HG02884 (cell line): ENCODE measurements at regions not wholly inside any gene's neighbourhood (a gene's known extent, or its start where the extent isn't known, plus 50 kb on each side); places are given as distances from the start of the nearest gene placed in this dataset.
"Not testable (repeated sequence)": the region's sequence is repeated elsewhere in the genome, so short reads cannot be mapped to it uniquely, and the experiment has no call there.

Source experiments
- ATAC-seq: cut with Tn5 transposase; IDR thresholded peaks from one replicate; pipeline ENCODE4 v1.9.1; 2021; ENCODE audit warnings: mild to moderate bottlenecking, moderate library complexity; ENCODE audit not compliant: unreplicated experiment

DNA sequence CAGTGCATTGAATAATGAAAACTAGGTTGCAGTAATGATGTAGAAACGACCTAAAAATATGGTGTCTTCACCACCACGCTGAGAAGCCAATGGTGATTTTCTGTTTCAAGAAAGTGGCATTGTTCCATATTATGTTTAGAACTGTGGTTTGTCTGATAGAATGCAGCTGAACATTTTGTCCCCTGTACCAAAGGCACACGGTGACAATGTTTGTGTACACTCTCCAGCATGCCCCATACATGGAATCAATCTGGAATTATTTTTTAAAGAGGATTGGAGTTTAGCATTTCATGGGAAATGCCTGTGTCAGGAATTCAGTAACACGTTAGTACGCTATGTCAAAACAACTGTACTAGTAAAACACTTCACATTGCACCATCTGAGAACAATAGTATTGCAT lies 237.4 kb upstream of the AUTS2 start:
- no peak for ATAC-seq

DNA sequence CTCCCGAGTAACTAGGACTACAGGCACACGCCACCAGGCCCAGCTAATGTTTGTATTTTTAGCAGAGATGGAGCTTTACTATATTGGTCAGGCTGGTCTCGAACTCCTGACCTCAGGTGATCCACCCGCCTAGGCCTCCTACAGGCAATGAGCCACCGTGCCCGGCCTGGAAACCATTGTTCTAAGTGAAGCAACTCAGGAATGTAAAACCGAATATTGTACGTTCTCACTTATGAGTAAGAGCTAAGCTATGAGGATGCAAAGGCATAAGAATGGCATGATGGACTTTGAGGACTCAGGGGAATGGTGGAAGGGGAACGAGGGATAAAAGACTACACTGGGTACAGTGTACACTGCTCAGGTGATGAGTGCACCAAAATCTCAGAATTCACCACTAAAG lies 235.1 kb upstream of the AUTS2 start:
- no peak for ATAC-seq

DNA sequence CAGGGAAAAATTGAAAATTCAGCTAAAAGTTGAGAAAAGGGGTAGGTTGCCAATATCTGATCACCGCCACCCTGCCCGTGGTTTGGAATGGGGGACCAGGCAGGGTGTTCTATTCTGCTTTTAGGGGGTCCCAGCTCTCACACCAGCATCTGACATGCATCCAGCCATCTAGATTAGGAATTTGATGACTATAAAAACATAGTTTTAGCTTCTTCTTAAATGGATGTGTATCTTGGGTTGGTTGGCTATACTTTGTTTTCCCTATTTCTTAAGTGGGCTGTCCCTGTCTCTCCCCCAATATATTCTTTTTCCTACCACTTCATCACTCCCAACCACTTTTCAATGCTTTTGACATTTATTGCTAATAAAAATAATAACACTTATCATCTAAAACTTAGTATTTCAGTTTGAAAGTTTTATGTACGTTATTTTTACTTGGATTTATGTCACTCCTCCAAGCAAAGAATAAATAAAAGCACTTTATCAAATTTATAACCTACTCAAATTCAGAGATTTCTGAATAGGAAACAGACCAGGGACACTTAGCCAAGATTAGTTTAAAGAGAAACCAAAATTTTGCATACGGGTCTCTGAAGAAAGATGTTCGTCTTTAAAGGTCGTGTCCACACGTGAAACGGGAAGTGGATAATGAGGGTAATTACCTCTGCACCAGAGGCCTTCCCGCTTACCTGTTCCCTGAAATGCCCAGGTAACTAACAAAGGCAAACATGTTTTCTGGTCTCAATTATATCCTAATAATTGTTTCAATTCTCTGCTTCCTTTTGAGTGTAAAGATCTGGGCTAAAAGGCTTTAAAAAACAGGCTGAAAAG lies 233.2 kb upstream of the AUTS2 start:
- ATAC-seq, result no peak

DNA sequence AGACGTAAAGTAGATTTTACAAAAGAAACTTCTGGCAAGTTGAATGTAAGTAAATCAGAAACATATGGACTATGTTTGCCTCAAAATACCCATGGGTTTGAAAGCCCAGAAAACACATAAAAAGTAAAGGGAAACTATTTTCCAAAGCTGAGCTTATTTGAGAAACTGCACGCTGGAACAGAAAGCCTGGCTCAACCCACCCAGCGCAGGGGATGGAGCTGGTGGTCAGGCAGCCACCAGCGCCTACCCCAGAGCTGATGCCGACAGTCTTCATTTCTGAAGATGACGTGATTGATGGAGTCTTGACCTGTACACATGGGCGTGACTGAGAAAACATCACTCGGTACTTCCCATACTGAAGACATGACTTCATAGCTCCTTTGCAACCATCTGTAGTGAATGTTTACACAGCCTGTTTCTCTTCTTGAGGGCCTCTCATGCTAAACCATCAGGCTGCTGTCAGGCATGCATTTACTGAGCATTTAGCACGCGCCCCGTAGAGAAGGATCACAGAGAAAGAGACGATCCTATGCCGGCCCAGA lies 232.6 kb upstream of the AUTS2 start:
- ATAC-seq, result no peak

DNA sequence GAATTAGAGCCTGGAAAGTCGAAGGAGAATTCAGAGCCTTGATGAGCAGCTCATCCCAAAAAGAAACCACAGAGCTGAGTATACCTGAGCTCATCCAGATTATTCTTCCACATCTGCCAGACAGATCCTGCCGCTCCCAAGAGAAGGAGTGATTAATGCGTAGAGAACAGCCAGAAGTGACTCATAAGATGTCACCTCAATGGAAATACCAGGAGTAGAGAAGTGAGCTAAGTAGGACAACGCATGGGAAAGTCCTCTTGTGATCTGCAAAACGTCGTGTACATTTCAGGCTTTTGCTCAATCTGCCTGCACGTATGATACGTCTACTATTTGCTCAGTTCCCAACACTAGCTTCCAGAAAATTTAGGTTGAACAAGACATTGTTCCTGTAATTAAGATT lies 230.5 kb upstream of the AUTS2 start:
- no peak for ATAC-seq

DNA sequence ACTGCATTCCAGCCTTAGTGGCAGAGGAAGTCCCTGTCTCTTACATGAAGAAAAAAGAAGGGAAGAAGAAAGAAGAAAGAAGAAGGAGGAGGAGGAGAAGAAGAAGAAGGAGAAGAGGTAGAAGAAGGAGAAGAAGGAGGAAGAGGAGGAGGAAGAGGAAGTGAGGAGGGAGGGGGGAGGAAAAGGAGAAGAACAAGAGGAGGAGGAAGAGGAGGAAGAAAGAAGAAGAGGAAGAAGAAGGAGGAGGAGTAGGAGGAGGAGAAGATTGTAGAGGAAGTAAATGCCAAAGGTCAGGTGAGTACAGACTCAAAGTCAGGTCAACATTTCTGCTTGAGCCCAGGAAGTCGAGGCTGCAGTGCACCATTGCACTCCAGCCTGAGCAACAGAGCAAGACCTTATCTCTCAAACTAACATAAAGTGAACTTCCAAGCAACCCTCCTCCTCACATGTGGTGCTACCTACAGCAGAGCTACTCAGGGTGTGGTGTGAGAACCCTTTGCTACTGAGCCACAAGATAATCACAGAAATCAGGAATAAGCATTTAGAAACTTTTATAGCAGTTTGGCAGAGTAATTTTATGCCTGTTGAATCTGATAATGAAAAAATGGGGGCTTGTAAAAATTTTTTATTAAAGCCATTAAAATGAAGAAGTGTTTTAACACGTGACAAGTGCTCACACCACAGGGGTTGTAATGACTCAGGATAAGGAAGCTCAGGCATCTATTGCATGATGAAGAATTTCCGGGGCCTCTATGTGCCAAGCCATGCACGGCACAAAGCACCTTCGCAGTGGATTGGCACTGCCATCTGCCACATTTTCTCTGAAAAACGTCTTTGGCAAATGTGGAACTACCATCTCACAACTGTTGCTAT lies 224.9 kb upstream of the AUTS2 start:
- ATAC-seq, result no peak

DNA sequence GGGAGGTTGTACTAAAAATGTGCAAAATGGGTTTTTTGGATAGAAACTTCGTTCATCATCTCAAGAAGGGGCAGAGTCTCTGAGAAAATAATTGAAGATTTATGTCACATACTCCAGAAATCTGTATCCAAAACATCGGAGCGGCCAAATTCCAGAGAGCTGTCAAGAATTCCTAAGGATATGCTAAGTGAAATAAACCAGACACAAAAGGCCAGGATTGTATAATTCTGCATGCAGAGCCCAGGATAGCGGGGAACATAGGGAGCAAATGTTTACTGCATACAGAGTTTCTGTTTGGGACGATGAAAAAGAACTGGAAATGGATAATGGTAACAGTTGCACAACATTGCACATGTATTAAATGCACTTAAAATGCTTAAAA lies 224.2 kb upstream of the AUTS2 start:
- ATAC-seq, result no peak

DNA sequence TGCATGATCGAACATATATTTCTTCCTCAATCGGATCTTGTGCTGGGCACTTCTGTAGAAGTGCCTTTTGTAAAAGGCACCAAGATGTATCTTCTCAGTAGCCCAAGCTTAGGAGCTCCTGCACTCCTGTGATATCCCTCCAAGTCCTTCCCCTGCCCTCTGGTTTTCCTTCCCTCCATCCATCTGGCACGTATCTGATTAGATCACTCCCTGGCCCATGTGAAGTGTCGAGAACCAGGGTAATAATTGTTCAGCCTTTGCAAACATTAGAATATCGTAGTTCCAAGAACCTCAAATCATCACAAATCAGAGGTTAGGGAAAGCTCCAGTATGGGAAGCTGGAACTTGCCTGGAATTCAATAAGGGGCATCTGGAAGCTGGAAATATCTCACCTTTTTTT lies 221.1 kb upstream of the AUTS2 start:
- no peak for ATAC-seq

DNA sequence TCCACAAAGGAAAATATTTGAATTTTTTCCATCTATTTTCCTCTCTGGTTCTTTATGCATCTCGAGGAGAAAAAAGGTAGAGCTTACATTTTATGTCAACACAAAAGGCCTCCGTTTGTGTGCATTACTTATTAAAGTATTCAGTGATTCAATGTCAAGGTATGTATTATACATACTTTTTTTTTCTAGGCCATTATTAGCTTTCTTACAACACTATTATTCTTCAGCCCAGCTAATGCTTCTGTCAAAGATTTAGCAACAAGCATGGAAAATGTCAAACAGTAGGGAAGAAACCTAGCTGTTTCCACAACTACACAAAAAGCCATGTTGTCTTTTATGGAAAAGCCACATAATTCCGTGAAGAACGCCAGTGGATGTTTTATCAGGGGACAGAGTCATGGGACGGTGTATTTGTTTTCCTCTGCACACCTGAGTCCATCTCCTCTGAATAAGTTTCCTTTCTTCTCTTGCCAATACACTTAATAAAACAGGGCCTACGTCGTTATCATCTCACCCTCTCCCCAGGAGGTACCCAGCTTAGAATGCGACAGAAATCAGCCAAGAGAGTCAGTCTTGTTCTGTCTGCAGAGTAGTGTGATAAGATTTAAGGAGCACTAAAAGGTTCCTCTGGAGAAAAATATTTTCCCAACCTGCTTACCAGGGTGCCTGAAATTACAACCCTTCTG lies 209.7 kb upstream of the AUTS2 start:
- no peak for ATAC-seq

DNA sequence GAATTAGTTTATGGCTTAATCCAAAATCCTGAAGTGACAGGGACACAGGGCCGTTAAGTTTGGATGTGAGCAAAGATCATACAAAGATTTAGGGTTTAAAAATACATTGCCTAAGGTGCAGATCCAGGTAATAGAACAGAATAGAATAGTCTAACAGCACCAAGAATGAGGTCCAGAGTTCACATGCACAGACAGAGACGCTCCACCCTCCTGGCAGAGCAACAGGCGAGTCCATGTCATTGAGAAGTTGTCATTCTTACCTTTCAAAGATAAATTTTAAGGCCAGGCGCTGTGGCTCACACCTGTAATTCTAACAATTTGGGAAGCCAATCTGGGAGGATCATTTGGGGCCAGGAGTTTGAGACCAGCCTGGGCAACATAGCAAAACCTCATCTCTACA lies 209.1 kb upstream of the AUTS2 start:
- no peak for ATAC-seq

DNA sequence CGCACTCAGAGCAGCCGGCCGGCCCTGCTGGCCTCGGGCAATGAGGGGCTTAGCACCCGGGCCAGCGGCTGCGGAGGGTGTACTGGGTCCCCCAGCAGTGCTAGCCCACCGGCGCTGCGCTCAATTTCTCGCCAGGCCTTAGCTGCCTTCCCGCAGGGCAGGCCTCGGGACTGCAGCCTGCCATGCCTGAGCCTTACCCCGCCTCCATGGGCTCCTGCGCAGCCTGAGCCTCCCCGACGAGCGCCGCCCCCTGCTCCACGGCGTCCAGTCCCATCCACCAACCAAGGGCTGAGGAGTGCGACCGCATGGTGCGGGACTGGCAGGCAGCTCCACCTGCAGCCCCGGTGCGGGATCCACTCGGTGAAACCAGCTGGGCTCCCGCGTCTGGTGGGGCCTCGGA lies 204.4 kb upstream of the AUTS2 start:
- not testable (repeated sequence) for ATAC-seq

DNA sequence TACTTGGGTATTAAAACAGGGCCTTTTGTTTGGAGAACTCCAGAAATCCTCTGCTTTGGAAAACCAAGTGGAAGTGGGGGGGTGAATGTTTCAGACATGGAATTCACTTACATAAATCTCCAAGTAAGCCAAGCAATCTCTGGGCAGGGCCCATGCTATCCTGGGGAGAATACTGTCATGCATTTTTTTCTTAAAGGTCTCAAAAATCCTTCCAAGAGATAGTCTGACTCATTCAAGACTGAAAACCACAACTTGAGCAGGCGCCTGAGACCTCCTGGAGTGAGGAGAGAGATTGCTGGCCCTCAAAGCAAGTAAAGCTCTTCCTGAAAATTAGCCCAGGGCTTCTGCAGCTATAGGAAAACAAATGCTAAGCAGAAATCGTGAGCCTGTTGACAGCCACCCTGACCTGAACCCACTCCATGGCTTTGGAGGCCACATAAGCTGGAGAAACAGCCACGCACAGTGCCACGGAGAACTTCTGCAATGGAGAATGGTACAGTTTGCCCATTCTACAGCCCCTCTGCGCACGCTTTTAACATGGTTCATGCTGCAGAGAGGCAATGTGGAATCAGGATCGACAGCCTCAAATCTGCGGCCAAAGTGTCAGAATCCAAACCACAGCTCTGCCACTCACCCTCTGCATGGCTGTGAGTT lies 203.1 kb upstream of the AUTS2 start:
- ATAC-seq, result no peak

DNA sequence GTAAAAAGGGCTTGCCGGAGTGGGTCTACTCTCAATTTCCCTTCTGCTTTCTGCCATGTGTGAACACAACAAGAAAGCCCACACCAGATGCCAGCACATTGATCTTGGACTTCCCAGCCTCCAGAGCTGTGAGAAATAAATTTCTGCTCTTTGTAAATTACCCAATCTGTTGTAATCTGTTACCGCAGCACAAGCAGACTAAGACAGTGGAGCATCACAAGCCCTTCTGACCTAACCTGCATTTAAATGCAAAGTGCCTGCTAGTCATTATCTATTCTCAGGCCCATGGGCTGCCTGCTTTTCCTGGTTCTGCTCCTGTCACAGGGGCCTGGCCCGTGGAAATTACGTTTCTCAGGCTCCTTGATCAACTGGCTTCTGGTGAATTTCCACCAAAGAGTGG lies 199.3 kb upstream of the AUTS2 start:
- ATAC-seq, result no peak

DNA sequence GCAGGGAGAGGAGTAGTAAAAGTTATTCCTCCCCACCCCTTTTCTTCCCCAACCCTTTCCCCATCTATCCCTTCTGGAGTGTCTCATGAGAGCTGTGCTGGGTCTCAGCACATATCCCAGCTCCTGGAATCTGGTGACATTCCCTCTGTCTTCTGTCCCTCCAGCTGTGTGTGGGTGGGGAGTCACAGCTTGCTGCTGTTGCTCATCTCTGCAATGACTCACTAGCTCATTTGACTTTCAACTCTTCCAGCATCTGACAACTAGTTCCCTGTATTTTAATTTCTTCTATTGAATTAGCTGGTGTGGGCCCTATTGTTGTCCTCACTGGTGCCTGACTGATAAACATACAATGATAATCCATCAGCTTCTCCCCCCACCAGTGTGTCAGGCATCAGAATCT lies 198.9 kb upstream of the AUTS2 start:
- ATAC-seq, result no peak

DNA sequence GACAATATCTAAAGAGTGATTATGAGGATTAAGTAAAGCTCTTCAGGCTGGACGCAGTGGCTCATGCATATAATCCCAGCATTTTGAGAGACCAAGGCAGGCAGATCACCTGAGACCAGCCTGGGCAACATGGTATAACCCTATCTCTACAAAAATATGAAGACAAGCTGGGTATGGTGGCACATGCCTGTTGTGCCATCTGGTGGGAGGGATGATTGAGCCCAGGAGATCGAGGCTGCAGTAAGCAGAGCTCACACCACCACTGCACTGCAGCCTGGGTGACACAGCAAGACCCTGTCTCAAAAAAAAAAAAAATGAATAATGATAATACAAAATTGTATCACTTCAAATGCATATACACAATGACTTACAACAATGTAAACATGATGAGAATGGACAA lies 195.6 kb upstream of the AUTS2 start:
- no peak for ATAC-seq

DNA sequence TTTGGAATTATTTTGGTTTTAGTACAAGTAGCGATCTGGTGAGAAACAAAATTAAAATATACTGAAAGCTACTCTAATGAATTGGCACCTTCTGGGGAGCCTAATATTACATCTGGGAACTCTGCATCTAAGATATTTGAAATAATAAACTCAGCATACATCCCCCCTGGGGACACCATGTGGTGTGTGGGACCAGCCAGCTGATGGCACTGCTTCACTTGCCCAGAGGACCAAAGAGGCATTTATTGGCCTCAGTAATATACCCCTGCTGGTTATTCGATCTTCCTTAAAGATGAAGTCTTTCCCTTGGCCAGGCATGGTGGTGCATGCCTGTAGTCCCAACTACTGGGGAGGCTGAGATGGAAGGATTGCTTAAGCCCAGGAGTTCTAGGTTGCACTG lies 195.1 kb upstream of the AUTS2 start:
- ATAC-seq, result no peak

DNA sequence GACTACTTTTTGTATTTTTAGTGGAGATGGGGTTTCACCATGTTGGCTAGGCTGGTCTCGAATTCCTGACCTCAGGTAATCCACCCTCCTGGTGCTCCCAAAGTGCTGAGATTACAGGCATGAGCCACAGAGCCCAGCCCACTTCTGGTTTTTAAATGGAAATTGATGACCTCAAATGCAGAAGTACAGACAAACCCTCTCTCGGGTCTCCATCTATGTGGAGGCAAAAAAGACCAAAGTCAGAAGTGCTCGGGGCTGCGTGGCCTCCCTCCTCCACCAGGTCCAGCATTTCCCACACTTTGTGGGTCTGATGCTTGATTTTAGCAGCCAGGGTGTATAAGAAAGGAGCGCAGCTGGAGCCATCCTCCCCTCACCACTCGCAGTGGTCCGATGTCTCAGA lies 187.3 kb upstream of the AUTS2 start:
- ATAC-seq, result no peak

DNA sequence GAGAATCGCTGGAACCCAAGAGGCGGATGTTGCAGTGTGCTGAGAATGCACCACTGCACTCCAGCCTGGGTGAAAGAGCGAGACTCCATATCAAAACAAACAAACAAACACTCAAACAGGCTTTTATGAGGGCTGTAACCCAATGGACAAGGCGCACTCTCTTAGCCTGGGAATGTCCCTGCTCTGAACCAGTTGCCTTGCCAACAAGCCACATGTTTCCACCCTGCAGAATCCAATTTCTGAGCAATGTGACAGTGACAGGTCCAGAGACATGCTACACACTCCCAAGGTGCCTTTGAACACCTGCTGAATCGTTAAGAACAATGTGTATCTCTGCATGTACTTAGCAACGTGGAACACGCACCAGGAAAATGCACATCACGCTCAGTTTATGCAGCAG lies 186.8 kb upstream of the AUTS2 start:
- ATAC-seq, result no peak

DNA sequence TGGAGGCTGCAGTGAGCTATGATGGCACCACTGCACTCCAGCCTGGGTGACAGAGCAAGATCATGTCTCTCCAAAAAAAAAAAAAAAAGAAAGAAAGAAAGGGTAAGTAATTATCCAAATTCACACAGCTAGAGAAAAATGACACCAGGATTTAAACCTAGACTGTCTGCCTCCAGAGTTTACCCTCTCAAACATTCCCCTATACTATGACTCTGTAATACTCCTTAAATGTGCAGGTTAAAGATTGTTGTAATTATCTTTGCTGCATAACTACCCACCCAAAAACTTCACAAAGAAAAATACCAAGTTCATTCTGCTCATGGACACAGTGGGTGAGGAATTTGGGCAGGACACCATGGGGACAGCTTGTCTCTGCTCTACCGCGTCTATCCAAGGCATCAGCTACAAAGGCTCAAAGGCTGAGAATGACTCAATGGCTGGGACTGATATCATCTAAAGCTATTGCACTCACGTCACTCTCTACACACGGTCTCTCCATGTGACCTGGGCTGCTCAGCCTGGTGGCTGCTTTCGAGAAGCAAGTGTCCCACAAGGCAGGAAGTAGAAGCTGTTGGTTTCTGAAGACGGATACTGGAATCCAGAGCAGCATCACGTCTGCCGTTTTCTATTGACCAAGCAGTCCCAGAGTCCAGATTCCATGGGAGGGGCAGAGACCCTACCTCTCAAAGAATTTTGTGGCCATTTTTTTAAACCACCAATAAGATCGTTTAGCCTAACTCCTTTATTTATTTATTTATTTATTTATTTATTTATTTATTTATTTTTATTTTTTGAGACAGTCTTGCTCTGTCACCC lies 185.7 kb upstream of the AUTS2 start:
- peak; percentile 87 for ATAC-seq

DNA sequence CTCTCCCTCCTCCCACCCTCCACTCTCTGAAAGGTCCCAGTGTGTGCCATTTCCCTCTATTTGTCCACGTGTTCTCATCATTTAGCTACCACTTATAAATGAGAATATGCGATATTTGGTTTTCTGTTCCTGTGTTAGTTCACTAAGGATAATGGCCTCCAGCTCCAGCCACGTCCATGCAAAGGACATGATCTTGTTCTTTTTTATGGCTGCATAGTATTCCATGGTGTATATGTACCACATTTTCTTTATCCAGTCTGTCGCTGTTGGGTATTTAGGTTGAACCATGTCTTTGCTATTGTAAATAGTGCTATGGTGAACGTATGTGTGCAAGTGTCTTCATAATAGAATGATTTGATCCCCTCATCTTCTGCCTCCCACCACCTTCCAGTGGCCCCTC lies 183.7 kb upstream of the AUTS2 start:
- no peak for ATAC-seq
